Duodenal mucosa (tissue), 2 donors: ENCODE measurements at regions not wholly inside any gene's neighbourhood (a gene's known extent, or its start where the extent isn't known, plus 50 kb on each side); places are given as distances from the start of the nearest gene placed in this dataset.

Source experiments
- H3K27ac ChIP-seq: one replicate; pipeline ENCODE4 v1.7.0; 2013; ENCODE audit warnings: low read depth, low read length
- H3K27me3 ChIP-seq, 2 donors: one replicate each; pipeline ENCODE4 v1.7.0; 2013; ENCODE audit warnings: low read length in 2 of 2, control low read depth in 1 of 2; ENCODE audit not compliant: insufficient read depth in 2 of 2, control insufficient read depth in 1 of 2
- H3K36me3 ChIP-seq, 2 donors: one replicate each; pipeline ENCODE4 v1.7.0; 2013; ENCODE audit warnings: low read length in 2 of 2, control low read depth in 1 of 2; ENCODE audit not compliant: insufficient read depth in 2 of 2, control insufficient read depth in 1 of 2
- H3K4me1 ChIP-seq, 2 donors: one replicate each; pipeline ENCODE4 v1.7.0; 2013; ENCODE audit warnings: low read length in 2 of 2, control low read depth in 1 of 2; ENCODE audit not compliant: insufficient read depth in 2 of 2, control insufficient read depth in 1 of 2
- H3K4me3 ChIP-seq, 2 donors: one replicate each; pipeline ENCODE4 v1.7.0; 2013; ENCODE audit warnings: low read length in 2 of 2, low read depth in 1 of 2
- H3K9ac ChIP-seq, 2 donors: one replicate each; pipeline ENCODE4 v1.7.0; 2013; ENCODE audit warnings: low read length in 2 of 2, low read depth in 1 of 2
- H3K9me3 ChIP-seq, 2 donors: one replicate each; pipeline ENCODE4 v1.7.0; 2013; ENCODE audit warnings: low read length in 2 of 2, control low read depth in 1 of 2; ENCODE audit not compliant: control insufficient read depth in 1 of 2

- H3K9me3 ChIP-seq, result no peaks in the 10 kb centered on the region
- no peaks in the 10 kb centered on the region for H3K36me3 ChIP-seq
- H3K27ac ChIP-seq, result no peak overlapping the region
- no peaks in the 10 kb centered on the region for H3K27me3 ChIP-seq
- H3K9ac ChIP-seq, result no peak overlapping the region
- no peak overlapping the region for H3K4me3 ChIP-seq
- H3K4me1 ChIP-seq, result no peaks in the 10 kb centered on the region
Measured at GRCh38 chr18:52046842-52047241, 293.2 kb upstream of the DCC start.

DNA sequence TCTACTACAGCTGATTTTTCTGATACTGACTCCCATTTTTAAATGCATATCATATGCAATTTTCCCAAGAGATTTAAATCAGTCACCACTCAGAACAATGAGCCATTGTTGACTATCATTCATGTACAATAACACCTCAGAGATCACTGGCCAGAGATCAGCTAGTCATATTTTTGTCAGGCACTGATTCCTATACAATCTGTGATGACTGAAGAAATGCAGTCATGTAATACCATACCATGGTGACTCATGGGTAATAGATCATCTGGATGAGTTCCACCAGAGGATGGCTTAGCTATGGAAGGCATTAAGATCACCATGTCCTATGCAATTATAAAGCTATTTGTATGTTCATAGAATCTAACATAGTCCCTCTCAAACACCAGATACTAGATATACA, 285.7 kb upstream of the DCC start:
- no peaks in the 10 kb centered on the region for H3K36me3 ChIP-seq
- H3K27ac ChIP-seq, result no peak overlapping the region
- no peak overlapping the region for H3K4me3 ChIP-seq
- no peak overlapping the region for H3K9ac ChIP-seq
- H3K9me3 ChIP-seq, result no peaks in the 10 kb centered on the region
- no peaks in the 10 kb centered on the region for H3K4me1 ChIP-seq
- no peaks in the 10 kb centered on the region for H3K27me3 ChIP-seq

- no peak overlapping the region for H3K9ac ChIP-seq
- H3K4me1 ChIP-seq, result no peaks in the 10 kb centered on the region
- no peaks in the 10 kb centered on the region for H3K9me3 ChIP-seq
- H3K4me3 ChIP-seq, result no peak overlapping the region
- no peaks in the 10 kb centered on the region for H3K36me3 ChIP-seq
- no peak overlapping the region for H3K27ac ChIP-seq
- no peaks in the 10 kb centered on the region for H3K27me3 ChIP-seq
Measured at GRCh38 chr18:52060607-52061304, 279.2 kb upstream of the DCC start.

- peaks cover 3 to 8% of the 10 kb centered on the region in 2 donors for H3K9me3 ChIP-seq
- no peak overlapping the region for H3K9ac ChIP-seq
- no peaks in the 10 kb centered on the region for H3K36me3 ChIP-seq
- no peak overlapping the region for H3K27ac ChIP-seq
- H3K4me3 ChIP-seq, result no peak overlapping the region
- H3K27me3 ChIP-seq, result no peaks in the 10 kb centered on the region
- no peaks in the 10 kb centered on the region for H3K4me1 ChIP-seq
Measured at GRCh38 chr18:52063923-52064322, 276.1 kb upstream of the DCC start.

DNA sequence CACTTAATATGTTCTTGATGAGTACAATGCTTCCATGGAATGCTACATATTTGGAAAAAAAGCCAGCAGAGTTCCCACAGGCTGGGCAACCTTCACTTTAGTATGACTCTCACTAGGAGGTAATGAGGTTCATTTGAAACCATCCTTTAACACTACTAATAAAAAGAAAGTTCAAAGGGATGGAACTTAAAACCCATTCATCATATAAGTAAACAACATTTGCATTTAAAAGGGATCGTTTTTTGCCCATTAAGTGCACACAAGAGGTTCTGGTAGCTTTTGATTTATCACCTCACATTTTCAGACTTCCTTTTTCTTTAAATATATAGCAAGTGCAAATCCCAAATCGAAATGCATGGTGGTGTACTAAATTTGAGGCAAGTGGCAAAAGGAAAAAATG, 270.8 kb upstream of the DCC start:
- no peaks in the 10 kb centered on the region for H3K4me1 ChIP-seq
- H3K9me3 ChIP-seq, result peaks cover 3 to 8% of the 10 kb centered on the region in 2 donors
- no peak overlapping the region for H3K4me3 ChIP-seq
- H3K9ac ChIP-seq, result no peak overlapping the region
- no peaks in the 10 kb centered on the region for H3K36me3 ChIP-seq
- no peak overlapping the region for H3K27ac ChIP-seq
- H3K27me3 ChIP-seq, result no peaks in the 10 kb centered on the region

GRCh38 chr18:52070291-52070756, 269.7 kb upstream of the DCC start:
- H3K36me3 ChIP-seq, result no peaks in the 10 kb centered on the region
- H3K27me3 ChIP-seq, result no peaks in the 10 kb centered on the region
- no peak overlapping the region for H3K9ac ChIP-seq
- H3K4me3 ChIP-seq, result no peak overlapping the region
- no peak overlapping the region for H3K27ac ChIP-seq
- peaks cover 3 to 8% of the 10 kb centered on the region in 2 donors for H3K9me3 ChIP-seq
- no peaks in the 10 kb centered on the region for H3K4me1 ChIP-seq

DNA sequence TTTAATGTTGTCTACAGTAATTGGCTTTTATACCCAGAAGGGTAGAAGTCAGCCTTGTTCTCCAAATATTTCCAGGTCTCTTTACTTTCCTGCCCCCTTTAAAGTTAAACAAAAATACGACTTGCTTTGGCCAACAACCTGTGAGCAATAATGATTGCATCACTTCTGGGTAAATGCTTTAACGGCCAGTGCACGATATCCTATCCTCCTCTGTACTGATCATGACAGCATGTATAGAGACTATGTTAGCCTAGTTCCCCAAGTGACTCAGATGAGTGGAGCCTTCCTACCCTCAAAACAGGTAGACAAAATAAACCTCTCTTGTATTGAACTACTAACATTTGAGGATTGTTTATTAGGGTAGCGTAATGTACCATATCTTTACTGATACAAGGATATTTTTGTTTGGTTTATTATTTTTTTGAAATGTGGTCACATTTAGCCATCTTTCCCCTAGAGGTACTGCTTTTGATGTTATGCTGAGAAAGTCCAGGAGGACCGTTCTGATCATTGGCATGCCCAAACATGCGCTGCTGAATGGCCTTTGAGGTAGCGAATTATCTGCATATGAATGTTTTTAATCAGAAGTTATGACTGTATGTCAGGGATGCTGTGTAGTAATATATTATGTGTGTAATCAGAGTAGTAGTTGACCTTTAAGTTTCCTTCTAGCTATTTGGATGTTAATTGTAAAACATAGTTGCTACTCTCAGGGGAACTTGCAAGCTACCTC, 262.6 kb upstream of the DCC start:
- H3K4me1 ChIP-seq, result no peaks in the 10 kb centered on the region
- H3K27me3 ChIP-seq, result no peaks in the 10 kb centered on the region
- H3K9ac ChIP-seq, result no peak overlapping the region
- no peaks in the 10 kb centered on the region for H3K36me3 ChIP-seq
- no peak overlapping the region for H3K4me3 ChIP-seq
- H3K27ac ChIP-seq, result no peak overlapping the region
- no peaks in the 10 kb centered on the region for H3K9me3 ChIP-seq

DNA sequence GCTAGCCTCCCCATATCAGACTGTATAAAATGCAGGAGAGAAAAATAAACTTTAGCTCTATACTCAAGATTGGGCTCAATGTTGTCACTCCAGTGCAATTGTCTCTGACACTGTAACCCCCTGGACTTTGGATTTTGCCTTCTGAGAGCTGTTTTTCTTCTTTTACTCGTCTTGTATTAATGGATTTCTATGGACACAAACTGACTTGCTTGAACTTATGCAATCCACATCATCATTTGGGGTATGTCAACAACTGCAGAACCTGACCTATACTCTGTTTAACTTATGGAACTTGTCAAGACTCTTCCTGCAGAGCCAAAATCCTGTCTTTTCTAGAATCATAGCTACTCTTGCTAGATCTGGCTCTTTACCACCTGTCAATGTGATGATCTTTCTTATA, 257.8 kb upstream of the DCC start:
- Histone ChIP-seq H3K9me3 (no peaks in the 10 kb centered on the region), H3K27me3 (no peaks in the 10 kb centered on the region), H3K4me1 (no peaks in the 10 kb centered on the region), H3K27ac (no peak overlapping the region), H3K9ac (no peak overlapping the region), H3K36me3 (no peaks in the 10 kb centered on the region), H3K4me3 (no peak overlapping the region)

GRCh38 chr18:52087140-52087539, 252.9 kb upstream of the DCC start:
- Histone ChIP-seq H3K4me1 (no peaks in the 10 kb centered on the region), H3K9me3 (no peaks in the 10 kb centered on the region), H3K4me3 (no peak overlapping the region), H3K36me3 (no peaks in the 10 kb centered on the region), H3K9ac (no peak overlapping the region), H3K27ac (no peak overlapping the region), H3K27me3 (no peaks in the 10 kb centered on the region)

DNA sequence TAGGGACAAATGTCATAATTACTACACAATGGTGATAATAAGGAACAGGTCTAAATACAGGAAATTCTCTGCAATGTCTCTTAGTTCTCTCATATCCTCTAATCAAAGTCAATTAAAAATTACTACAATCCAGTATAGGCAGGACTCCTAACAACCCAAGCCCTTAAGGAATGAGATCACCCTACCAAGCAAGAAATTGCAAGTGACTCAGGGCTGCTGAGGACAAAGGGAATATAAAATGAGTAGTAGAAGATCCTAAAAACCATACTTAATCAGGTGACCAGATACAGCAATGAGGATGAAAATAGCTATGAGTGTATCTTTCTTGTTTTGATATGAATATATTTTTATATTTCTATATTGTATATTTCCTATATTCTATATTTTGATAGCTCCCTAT, 250.0 kb upstream of the DCC start:
- H3K9me3 ChIP-seq, result no peaks in the 10 kb centered on the region
- no peaks in the 10 kb centered on the region for H3K36me3 ChIP-seq
- no peak overlapping the region for H3K4me3 ChIP-seq
- no peaks in the 10 kb centered on the region for H3K4me1 ChIP-seq
- no peak overlapping the region for H3K9ac ChIP-seq
- no peak overlapping the region for H3K27ac ChIP-seq
- H3K27me3 ChIP-seq, result no peaks in the 10 kb centered on the region
